HG02943 (cell line): ENCODE measurements at regions not wholly inside any gene's neighbourhood (a gene's known extent, or its start where the extent isn't known, plus 50 kb on each side); places are given as distances from the start of the nearest gene placed in this dataset.
"Not testable (repeated sequence)": the region's sequence is repeated elsewhere in the genome, so short reads cannot be mapped to it uniquely, and the experiment has no call there.

ENCODE experiments used
- ATAC-seq: cut with Tn5 transposase; IDR thresholded peaks from one replicate; pipeline ENCODE4 v1.9.1; 2021; ENCODE audit warnings: mild to moderate bottlenecking, low read depth, moderate library complexity; ENCODE audit not compliant: unreplicated experiment

- ATAC-seq = no peak
Observed at GRCh38 chr1:37362594-37363385, 111.6 kb upstream of the ZC3H12A start.

GRCh38 chr1:37363535-37363934 lies 110.8 kb upstream of the ZC3H12A start:
- ATAC-seq = no peak

DNA sequence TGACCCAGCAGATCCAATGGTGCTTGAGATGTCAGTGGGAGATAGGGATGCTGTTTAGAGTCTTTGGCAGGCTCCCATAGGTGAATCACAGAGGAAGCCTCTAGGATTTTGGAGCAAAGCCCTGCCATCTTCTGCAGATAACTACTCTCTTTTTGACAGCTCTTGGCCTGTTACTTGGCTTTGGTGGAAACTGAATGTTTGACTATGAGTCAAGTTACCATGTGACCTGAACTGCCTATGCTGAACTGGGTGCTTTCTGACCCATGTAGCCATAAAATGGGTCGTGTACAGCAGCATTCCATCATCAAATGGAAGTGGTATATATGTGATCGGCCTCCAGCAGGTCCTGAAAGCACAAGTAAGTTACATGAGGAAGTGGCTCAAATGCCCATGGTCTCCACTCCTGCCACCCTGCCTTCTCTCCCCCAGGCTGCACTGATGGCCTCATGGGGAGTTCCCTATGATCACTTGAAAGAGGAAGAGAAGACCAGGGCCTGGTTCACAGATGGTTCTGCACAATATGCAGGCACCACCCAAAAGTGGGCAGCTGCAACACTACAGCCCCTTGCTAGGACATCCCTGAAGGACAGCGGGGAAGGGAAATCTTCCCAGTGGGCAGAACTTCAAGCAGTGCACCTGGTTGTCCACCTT lies 105.6 kb upstream of the ZC3H12A start:
- not testable (repeated sequence) for ATAC-seq

- no peak for ATAC-seq
Observed at GRCh38 chr1:37372302-37372701, 102.1 kb upstream of the ZC3H12A start.

DNA sequence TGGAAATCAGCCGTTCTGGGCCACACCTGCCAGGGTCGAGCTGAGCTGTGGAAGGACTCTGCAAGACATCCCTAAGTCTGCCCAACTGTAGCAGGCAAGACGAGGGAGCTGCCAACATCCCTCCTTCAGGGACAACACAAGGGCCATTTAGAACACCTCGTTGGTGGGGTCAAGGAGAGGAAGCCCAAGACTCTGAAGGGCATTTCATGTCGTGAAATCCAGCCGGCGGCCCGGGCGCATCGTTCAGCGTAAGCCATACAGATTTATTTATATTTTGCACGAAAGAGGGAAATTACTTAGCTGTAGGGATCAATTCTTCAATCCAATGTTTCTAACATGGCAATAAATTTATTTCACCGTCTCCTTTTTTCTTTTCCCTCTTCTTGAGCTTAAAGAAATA lies 101.7 kb upstream of the ZC3H12A start:
- no peak for ATAC-seq

DNA sequence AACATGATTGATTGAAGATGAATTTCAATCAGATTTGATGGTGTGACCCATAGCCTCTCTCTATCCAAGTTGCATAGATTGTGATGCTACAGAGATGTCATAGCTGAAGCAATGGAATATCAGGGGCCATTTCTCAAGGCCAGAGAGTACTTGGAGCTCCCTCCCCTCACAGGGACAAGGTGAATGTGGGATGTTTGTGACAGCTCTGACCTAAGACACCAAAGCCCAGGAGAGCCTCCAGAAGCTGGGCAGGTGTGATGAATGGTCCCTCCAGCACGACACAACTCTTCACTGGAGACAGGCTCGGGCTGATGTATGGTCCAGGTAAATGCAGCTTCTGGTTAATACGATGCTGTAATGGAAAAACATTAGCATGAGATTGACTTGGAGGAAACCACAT lies 101.0 kb upstream of the ZC3H12A start:
- ATAC-seq = no peak

DNA sequence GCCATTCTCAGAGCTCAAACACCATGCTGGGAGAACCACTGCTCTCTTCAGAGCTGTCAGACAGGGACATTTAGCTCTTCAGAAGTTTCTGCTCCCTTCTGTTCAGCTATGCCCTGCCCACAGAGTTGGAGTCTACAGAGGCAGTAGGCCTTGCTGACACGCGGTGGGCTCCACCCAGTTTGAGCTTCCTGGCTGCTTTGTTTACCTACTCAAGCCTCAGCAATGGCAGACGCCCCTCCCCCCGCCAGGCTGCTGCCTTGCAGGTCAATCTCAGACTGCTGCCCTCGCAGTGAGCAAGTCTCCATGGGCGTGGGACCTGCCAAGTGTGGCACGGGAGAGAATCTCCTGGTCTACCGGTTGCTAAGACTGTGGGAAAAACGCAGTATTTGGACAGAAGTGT lies 93.8 kb upstream of the ZC3H12A start:
- ATAC-seq = not testable (repeated sequence)

DNA sequence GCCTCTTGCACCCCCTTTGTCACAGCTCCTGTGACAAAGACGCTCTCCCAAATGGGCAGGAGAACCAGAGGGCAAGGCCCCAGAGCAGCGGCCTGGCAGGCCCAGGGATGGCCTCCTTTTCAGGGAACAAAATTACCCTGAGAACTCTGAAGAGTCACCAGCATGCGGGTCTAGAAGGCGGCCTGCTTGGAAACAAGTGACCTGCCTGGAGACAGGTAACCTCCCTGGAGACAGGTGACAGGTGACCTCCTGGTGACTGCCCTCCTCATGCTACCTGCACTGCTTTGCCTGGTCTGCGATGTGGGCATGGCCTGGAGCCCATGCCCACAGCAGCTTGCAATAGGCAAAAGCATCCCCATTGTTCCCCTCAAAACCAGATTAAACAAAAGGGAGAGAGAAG lies 86.5 kb upstream of the ZC3H12A start:
- ATAC-seq = no peak

DNA sequence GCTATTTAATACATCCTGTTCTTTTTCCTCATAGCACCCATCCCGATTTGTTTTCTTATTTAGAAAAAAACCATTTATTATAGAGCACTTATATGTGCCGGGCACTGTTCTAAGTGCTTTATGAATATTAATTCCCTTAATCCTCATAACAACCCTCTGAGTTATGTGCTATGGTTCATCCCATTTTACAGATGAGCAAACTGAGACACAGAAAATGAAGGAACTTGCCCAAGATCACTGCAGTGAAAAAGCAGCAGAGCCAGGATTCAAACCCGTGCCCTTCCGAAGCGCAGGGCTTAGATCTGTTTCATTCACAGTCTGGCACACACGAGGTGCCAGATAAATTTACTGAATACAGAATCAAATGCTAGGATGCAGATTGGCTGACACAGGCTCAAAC lies 85.1 kb upstream of the ZC3H12A start:
- no peak for ATAC-seq

- no peak for ATAC-seq
Observed at GRCh38 chr1:37391211-37392011, 83.0 kb upstream of the ZC3H12A start.

DNA sequence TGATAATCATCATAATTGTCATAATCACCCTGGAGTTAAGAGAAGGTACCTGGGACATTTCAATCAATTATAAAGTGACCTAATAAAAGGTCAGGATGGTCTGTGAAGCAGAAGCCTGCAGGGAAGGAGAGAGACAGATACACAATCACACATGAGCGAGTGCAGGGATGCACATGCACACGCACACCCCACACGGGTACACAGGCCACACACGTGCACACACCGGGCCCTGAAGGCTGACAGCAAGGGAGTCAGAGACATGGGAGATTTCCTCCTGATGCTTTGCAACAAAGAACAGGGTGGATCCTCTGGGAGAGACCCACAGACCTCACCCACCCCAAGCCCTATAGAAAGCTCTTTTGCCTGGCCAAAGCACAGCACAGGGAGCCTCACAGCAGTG lies 82.3 kb upstream of the ZC3H12A start:
- ATAC-seq = no peak

DNA sequence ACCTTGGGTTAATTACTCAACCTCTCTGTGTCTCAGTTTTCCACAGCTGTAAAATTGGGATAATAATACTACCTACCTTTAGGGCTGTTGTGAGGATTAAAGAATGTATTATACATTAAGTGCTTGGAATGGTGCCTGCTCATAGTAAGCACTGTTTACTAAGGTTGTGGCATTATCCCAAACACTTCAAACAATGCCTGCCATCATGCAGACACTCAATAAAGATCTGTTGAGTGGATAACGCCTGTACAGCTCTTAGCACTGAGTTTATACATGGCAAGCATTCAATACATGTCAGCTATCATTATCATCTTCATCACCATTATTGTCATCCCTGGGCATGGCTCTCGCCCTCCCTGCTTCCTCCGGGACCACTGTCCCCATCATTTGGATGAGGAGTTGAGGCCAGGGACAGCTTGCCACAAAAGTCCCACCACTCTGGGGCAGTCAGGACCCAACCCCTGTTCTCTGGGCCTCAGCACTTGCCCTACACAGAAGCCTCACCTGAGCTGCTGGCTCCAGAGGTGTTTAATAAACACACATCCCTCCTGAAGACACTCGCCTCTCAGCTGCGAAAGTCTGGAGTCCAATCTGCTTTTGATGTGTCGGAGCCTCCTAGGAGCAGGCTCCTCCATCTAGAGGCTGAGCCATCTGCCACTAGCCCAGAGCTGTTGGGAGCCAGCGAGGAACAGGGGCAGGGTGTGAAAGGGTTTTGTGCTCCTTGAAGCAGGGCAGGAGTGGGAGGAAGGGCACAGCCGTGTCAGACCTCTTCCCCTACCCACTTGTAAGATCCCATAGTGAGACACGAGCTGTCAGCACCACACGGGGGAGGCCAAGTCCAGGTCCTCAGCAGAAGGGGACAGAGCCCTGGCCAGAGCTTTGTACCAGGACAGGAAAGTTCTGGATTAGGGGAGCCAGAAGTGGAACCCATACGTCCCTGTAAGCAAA lies 80.9 kb upstream of the ZC3H12A start:
- ATAC-seq = no peak

DNA sequence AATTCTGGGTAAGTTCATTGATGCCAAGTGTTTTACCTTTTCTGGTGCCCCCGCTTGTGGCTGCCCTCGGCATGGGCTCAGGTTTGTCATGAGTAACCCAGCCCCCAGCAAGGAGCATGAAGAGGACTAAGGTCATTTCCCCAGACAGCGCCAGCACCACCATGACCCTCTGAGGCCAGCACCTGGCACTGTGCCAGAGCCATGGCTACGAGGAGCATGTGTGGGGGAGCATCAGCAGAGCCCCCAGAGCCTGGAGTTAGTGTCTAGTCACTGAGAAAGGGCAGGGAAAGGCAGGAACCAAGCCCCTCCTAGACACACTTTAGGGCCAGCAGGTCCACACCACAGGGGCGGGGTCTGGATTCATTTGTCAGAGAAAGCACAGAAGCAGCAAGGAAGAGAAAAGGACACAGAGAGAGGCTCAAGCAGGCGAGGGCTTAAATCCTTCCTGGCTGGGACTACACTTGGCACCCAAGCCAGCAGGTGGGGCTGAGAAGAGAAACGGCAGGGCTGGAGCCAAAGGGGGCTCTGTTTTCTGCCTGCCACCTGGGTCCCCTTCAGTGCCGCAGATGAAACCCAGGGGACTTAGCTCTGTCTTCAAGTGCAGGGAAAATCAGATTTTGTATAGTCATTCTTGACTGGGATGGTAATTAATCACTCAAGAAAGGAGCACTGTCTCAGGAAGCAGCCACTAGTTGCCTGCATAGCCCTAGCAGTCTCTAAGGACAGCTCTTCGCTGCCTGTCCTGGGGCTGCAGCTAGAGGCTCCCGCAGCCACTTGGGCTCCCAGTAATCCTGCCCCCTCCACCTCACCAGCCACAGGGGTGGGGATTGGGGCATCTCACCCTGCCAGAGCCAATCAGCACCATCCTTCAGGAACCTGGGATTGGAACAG lies 79.6 kb upstream of the ZC3H12A start:
- no peak for ATAC-seq

DNA sequence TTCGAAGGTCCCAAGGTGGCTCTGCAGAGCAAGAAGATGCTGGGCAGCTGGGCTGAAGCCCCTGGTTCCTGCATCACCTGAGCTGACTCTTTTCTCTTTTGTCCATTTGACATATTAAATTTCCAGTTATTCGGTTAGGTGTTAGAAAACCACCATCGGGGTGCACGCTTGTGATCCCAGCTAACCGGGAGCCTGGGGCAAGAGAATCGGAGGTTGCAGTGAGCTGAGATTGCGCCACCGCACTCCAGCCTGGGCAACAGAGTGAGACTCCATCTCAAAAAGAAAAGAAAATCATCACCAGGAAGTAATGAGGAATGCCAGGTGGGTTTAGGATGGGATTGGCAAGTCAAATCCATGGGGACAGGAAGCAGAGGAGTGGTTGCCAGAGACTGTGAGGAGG lies 76.3 kb upstream of the ZC3H12A start:
- ATAC-seq = no peak

- ATAC-seq = no peak
Observed at GRCh38 chr1:37399205-37399604, 75.2 kb upstream of the ZC3H12A start.

GRCh38 chr1:37399830-37400464 lies 74.4 kb upstream of the ZC3H12A start:
- no peak for ATAC-seq

- no peak for ATAC-seq
Observed at GRCh38 chr1:37400466-37401225, 73.7 kb upstream of the ZC3H12A start.

- no peak for ATAC-seq
Observed at GRCh38 chr1:37403166-37403565, 71.2 kb upstream of the ZC3H12A start.
